Right atrium auricular region (tissue), 2 donors: ENCODE measurements at regions not wholly inside any gene's neighbourhood (a gene's known extent, or its start where the extent isn't known, plus 50 kb on each side); places are given as distances from the start of the nearest gene placed in this dataset.

Experiments used
- DNase-seq: peaks from one replicate; pipeline ENCODE4 v3.0.0-alpha.2; 2019; ENCODE audit warnings: low spot score
- H3K27ac ChIP-seq, 2 donors: fragments of 200-600 bp; sonication (generic); 1 replicate in 1 of 2; 2 replicates in 1 of 2; pipeline ENCODE4 v1.5.1; 2016 to 2019
- H3K27me3 ChIP-seq, 2 donors: fragments of 200-600 bp; sonication (generic); one replicate each; pipeline versions ENCODE4 v1.5.1 to v1.6.0; 2017 to 2019
- H3K36me3 ChIP-seq: fragments of 200-600 bp; sonication (generic); one replicate; pipeline ENCODE4 v1.5.1; 2016
- H3K4me1 ChIP-seq, 2 donors: fragments of 200-600 bp; sonication (generic); one replicate each; pipeline versions ENCODE4 v1.5.1 to v1.6.0; 2017 to 2019
- H3K4me3 ChIP-seq, 2 donors: fragments of 200-600 bp; sonication (generic); 1 replicate in 1 of 2; 2 replicates in 1 of 2; pipeline ENCODE4 v1.5.1; 2017 to 2019; ENCODE audit warnings: mild to moderate bottlenecking in 1 of 2, moderate library complexity in 1 of 2
- H3K9me3 ChIP-seq, 2 donors: fragments of 200-600 bp; sonication (generic); one replicate each; pipeline ENCODE4 v1.5.1; 2019
- TF ChIP-seq, protein P1 (sequence below), 2 donors: fragments of 200-600 bp; sonication (generic); IDR thresholded peaks; one replicate each; pipeline ENCODE4 v1.5.1; 2019; ENCODE audit warnings: antibody characterized with exemption in 2 of 2

GRCh38 chr11:80838153-80838552 is 1397.3 kb upstream of the TENM4 start:
- Histone ChIP-seq H3K9me3 (no peaks in the 10 kb centered on the region), H3K27ac (no peak overlapping the region), H3K36me3 (no peaks in the 10 kb centered on the region), H3K4me3 (no peak overlapping the region), H3K4me1 (no peaks in the 10 kb centered on the region), H3K27me3 (no peaks in the 10 kb centered on the region)
- no peak for DNase-seq
- TF ChIP-seq, protein P1, sequence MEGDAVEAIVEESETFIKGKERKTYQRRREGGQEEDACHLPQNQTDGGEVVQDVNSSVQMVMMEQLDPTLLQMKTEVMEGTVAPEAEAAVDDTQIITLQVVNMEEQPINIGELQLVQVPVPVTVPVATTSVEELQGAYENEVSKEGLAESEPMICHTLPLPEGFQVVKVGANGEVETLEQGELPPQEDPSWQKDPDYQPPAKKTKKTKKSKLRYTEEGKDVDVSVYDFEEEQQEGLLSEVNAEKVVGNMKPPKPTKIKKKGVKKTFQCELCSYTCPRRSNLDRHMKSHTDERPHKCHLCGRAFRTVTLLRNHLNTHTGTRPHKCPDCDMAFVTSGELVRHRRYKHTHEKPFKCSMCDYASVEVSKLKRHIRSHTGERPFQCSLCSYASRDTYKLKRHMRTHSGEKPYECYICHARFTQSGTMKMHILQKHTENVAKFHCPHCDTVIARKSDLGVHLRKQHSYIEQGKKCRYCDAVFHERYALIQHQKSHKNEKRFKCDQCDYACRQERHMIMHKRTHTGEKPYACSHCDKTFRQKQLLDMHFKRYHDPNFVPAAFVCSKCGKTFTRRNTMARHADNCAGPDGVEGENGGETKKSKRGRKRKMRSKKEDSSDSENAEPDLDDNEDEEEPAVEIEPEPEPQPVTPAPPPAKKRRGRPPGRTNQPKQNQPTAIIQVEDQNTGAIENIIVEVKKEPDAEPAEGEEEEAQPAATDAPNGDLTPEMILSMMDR (IDR thresholded peaks at IDR 0.05): no peak

DNA sequence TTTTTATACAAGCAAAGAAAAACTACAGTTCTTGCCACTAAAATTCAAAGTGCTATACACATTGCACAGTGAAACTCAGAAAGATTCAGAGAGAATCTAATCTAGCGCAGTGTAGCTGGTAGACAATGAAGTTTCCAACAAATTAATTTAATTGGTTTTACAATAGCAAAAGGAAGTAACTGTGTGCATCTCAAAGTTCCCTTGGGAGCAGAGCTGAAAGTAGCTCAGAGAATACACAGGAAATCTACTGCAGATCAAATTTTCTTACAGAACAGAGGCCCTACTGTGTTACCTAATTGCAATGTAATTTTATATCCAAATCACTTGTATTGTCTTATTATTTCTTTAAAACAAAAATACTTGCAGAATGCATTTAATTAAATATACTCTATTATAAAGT is 1396.2 kb upstream of the TENM4 start:
- TF ChIP-seq, protein P1 (IDR thresholded peaks at IDR 0.05): no peak
- Histone ChIP-seq H3K27me3 (no peaks in the 10 kb centered on the region), H3K9me3 (no peaks in the 10 kb centered on the region), H3K27ac (no peak overlapping the region), H3K36me3 (no peaks in the 10 kb centered on the region), H3K4me1 (no peaks in the 10 kb centered on the region), H3K4me3 (no peak overlapping the region)
- no peak for DNase-seq

DNA sequence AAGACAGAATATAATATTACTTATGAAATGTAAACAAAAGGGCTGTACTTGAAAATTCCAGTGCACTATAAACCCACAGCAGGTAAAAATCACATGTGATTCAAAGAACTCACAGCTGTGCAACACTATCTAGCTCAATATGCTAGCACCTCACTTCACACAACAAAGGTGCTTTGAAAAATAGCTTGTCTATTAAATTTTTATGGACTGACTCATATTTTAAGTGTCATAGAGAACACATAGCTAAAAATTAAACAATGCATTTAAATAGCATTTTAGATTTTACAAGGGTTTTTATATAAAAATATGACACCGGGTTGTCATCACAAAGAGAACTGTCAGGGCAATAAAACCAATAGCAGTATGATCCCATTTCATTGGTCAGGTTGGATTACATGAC is 1390.5 kb upstream of the TENM4 start:
- Histone ChIP-seq H3K27ac (no peak overlapping the region), H3K9me3 (no peaks in the 10 kb centered on the region), H3K4me1 (no peaks in the 10 kb centered on the region), H3K4me3 (no peak overlapping the region), H3K36me3 (no peaks in the 10 kb centered on the region), H3K27me3 (no peaks in the 10 kb centered on the region)
- DNase-seq: no peak
- TF ChIP-seq, protein P1 (IDR thresholded peaks at IDR 0.05): no peak

- DNase-seq: no peak
- Histone ChIP-seq H3K9me3 (no peaks in the 10 kb centered on the region), H3K27ac (no peak overlapping the region), H3K36me3 (no peaks in the 10 kb centered on the region), H3K4me1 (no peaks in the 10 kb centered on the region), H3K4me3 (no peak overlapping the region), H3K27me3 (no peaks in the 10 kb centered on the region)
- TF ChIP-seq, protein P1 (IDR thresholded peaks at IDR 0.05): no peak
Measured at GRCh38 chr11:80827781-80828180, 1387.0 kb upstream of the TENM4 start.

DNA sequence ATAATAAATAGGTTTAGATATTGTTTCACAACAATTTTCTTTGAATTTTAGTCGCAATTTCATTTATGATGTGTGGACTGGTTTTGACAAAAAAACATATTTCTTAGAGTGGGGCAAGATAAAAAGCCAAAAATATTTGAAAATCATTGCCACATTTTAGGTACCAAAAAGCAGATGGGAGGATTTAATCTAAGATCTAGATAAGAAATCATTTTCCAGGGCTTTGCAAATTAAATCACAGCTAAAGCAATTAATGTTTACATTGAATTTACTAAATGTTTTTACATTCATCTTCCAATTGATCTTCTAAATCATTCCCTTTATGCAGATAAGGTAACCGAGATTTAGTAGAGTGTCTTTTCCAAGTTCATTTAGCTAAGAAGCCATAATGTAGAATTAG is 1386.0 kb upstream of the TENM4 start:
- Histone ChIP-seq H3K4me1 (no peaks in the 10 kb centered on the region), H3K9me3 (no peaks in the 10 kb centered on the region), H3K27me3 (no peaks in the 10 kb centered on the region), H3K4me3 (no peak overlapping the region), H3K36me3 (no peaks in the 10 kb centered on the region), H3K27ac (no peak overlapping the region)
- TF ChIP-seq, protein P1 (IDR thresholded peaks at IDR 0.05): no peak
- DNase-seq: no peak

- Histone ChIP-seq H3K36me3 (no peaks in the 10 kb centered on the region), H3K9me3 (no peaks in the 10 kb centered on the region), H3K4me1 (no peaks in the 10 kb centered on the region), H3K27ac (no peak overlapping the region), H3K4me3 (no peak overlapping the region), H3K27me3 (no peaks in the 10 kb centered on the region)
- DNase-seq: no peak
- TF ChIP-seq, protein P1 (IDR thresholded peaks at IDR 0.05): no peak
Measured at GRCh38 chr11:80822308-80822707, 1381.5 kb upstream of the TENM4 start.
